ENCODE measurements at regions not wholly inside any gene's neighbourhood (a gene's known extent, or its start where the extent isn't known, plus 50 kb on each side); places are given as distances from the start of the nearest gene placed in this dataset.

GRCh38 chr16:72317446-72317845, 145.5 kb upstream of the PMFBP1 start:
- WGBS (ENCODE audit: insufficient coverage), result 6% methylated on average over 2 of the region's 2 CpGs
- H3K4me1 ChIP-seq (ENCODE audit: control insufficient read depth, insufficient read depth, low read length), result no peaks in the 10 kb centered on the region
- no peak for TF ChIP-seq CTCF (IDR thresholded peaks at IDR 0.05)
- no peak overlapping the region for H3K4me3 ChIP-seq (ENCODE audit: low read length)
- H3K36me3 ChIP-seq (ENCODE audit: control insufficient read depth, insufficient read depth, low read length), result no peaks in the 10 kb centered on the region
- Mint-ChIP-seq H3K4me3 (no peak overlapping the region), H3K27ac (no peak overlapping the region), H3K36me3 (no peaks in the 10 kb centered on the region), H3K9me3 (peaks cover 7% of the 10 kb centered on the region in 2 donors), H3K4me1 (peaks cover 8 to 9% of the 10 kb centered on the region in 2 donors), H3K27me3 (ENCODE audit: low read depth in 2 of 2) (no peaks in the 10 kb centered on the region)
- no peaks in the 10 kb centered on the region for H3K27me3 ChIP-seq (ENCODE audit: control insufficient read depth, insufficient read depth, low read length)
- DNase-seq, result no peak
- no peak overlapping the region for H3K27ac ChIP-seq (ENCODE audit: low read length)
- peaks cover 8% of the 10 kb centered on the region for H3K9me3 ChIP-seq (ENCODE audit: control insufficient read depth, insufficient read depth, low read length)
- no peak for ATAC-seq
- intact Hi-C loops (cut with micrococcal nuclease), result no loop called here

GRCh38 chr16:72313903-72314302, 141.9 kb upstream of the PMFBP1 start:
- no peaks in the 10 kb centered on the region for H3K36me3 Mint-ChIP-seq
- intact Hi-C loops (cut with micrococcal nuclease), result no loop called here
- no peaks in the 10 kb centered on the region for H3K27me3 Mint-ChIP-seq (ENCODE audit: low read depth in 2 of 2)
- Histone ChIP-seq H3K4me1 (ENCODE audit: control insufficient read depth, insufficient read depth, low read length) (no peaks in the 10 kb centered on the region), H3K27ac (ENCODE audit: low read length) (no peak overlapping the region), H3K4me3 (ENCODE audit: low read length) (no peak overlapping the region), H3K9me3 (ENCODE audit: control insufficient read depth, insufficient read depth, low read length) (no peaks in the 10 kb centered on the region), H3K27me3 (ENCODE audit: control insufficient read depth, insufficient read depth, low read length) (no peaks in the 10 kb centered on the region), H3K36me3 (ENCODE audit: control insufficient read depth, insufficient read depth, low read length) (no peaks in the 10 kb centered on the region)
- 95% methylated on average over 1 of the region's 2 CpGs for whole genome bisulfite sequencing (ENCODE audit: insufficient coverage)
- no peak overlapping the region for H3K27ac Mint-ChIP-seq
- H3K4me1 Mint-ChIP-seq, result peaks cover 8 to 9% of the 10 kb centered on the region in 2 donors
- ATAC-seq (no peak), DNase-seq (no peak)
- peaks cover 0 to 3% of the 10 kb centered on the region in 2 donors for H3K9me3 Mint-ChIP-seq
- no peak for TF ChIP-seq CTCF (IDR thresholded peaks at IDR 0.05)
- no peak overlapping the region for H3K4me3 Mint-ChIP-seq

- Histone ChIP-seq H3K36me3 (ENCODE audit: control insufficient read depth, insufficient read depth, low read length) (no peaks in the 10 kb centered on the region), H3K4me3 (ENCODE audit: low read length) (no peak overlapping the region), H3K4me1 (ENCODE audit: control insufficient read depth, insufficient read depth, low read length) (no peaks in the 10 kb centered on the region), H3K27me3 (ENCODE audit: control insufficient read depth, insufficient read depth, low read length) (no peaks in the 10 kb centered on the region), H3K27ac (ENCODE audit: low read length) (no peak overlapping the region), H3K9me3 (ENCODE audit: control insufficient read depth, insufficient read depth, low read length) (no peaks in the 10 kb centered on the region)
- ATAC-seq, result no peak
- Mint-ChIP-seq H3K27ac (no peak overlapping the region), H3K36me3 (no peaks in the 10 kb centered on the region), H3K4me3 (no peak overlapping the region), H3K27me3 (ENCODE audit: low read depth in 2 of 2) (no peaks in the 10 kb centered on the region), H3K9me3 (no peaks in the 10 kb centered on the region), H3K4me1 (peaks cover 8 to 9% of the 10 kb centered on the region in 2 donors)
- intact Hi-C loops (cut with micrococcal nuclease), result no loop called here
- TF ChIP-seq CTCF (IDR thresholded peaks at IDR 0.05), result no peak
- no peak for DNase-seq
- WGBS (ENCODE audit: insufficient coverage), result 95% methylated on average over 2 of the region's 4 CpGs
Observed at GRCh38 chr16:72312828-72313227, 140.9 kb upstream of the PMFBP1 start.

GRCh38 chr16:72311426-72311825, 139.5 kb upstream of the PMFBP1 start:
- H3K9me3 ChIP-seq (ENCODE audit: control insufficient read depth, insufficient read depth, low read length), result no peaks in the 10 kb centered on the region
- TF ChIP-seq CTCF (IDR thresholded peaks at IDR 0.05), result no peak
- intact Hi-C loops (cut with micrococcal nuclease), result no loop called here
- no peaks in the 10 kb centered on the region for H3K4me1 Mint-ChIP-seq
- H3K36me3 ChIP-seq (ENCODE audit: control insufficient read depth, insufficient read depth, low read length), result no peaks in the 10 kb centered on the region
- no peak for ATAC-seq
- H3K27ac ChIP-seq (ENCODE audit: low read length), result no peak overlapping the region
- no peak overlapping the region for H3K4me3 ChIP-seq (ENCODE audit: low read length)
- H3K27me3 ChIP-seq (ENCODE audit: control insufficient read depth, insufficient read depth, low read length), result no peaks in the 10 kb centered on the region
- no peaks in the 10 kb centered on the region for H3K27me3 Mint-ChIP-seq (ENCODE audit: low read depth in 2 of 2)
- H3K36me3 Mint-ChIP-seq, result no peaks in the 10 kb centered on the region
- H3K27ac Mint-ChIP-seq, result no peak overlapping the region
- no peaks in the 10 kb centered on the region for H3K4me1 ChIP-seq (ENCODE audit: control insufficient read depth, insufficient read depth, low read length)
- no peaks in the 10 kb centered on the region for H3K9me3 Mint-ChIP-seq
- no peak overlapping the region for H3K4me3 Mint-ChIP-seq
- DNase-seq, result no peak
- WGBS (ENCODE audit: insufficient coverage), result no CpG with 5 or more reads among the region's 2 CpGs
